ENCODE measurements at regions not wholly inside any gene's neighbourhood (a gene's known extent, or its start where the extent isn't known, plus 50 kb on each side); places are given as distances from the start of the nearest gene placed in this dataset.

DNA sequence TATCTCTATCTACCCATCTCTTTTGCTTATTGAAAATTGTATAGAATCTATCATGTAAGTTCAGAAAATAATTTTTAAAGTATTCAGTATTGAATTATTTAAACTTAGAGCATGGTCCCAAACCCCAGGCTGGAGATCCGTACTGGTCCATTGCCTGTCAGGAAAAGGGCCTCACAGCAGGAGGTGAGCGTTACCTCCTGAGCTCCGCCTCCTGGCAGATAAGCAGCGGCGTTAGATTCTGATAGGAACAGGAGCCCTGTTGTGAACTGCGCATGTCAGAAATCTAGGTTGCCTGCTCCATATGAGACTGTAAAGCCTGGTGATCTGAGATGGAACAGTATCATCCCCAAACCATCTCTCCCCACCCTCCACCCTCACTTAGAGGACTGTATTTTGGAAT lies 266.0 kb upstream of the CNTNAP2 start:
- TF ChIP-seq, protein P1, sequence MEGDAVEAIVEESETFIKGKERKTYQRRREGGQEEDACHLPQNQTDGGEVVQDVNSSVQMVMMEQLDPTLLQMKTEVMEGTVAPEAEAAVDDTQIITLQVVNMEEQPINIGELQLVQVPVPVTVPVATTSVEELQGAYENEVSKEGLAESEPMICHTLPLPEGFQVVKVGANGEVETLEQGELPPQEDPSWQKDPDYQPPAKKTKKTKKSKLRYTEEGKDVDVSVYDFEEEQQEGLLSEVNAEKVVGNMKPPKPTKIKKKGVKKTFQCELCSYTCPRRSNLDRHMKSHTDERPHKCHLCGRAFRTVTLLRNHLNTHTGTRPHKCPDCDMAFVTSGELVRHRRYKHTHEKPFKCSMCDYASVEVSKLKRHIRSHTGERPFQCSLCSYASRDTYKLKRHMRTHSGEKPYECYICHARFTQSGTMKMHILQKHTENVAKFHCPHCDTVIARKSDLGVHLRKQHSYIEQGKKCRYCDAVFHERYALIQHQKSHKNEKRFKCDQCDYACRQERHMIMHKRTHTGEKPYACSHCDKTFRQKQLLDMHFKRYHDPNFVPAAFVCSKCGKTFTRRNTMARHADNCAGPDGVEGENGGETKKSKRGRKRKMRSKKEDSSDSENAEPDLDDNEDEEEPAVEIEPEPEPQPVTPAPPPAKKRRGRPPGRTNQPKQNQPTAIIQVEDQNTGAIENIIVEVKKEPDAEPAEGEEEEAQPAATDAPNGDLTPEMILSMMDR (IDR thresholded peaks at IDR 0.05 in 8 of 11, conservative IDR thresholded peaks at IDR 0.05 in 3 of 11), result no peak
- TF ChIP-seq POLR2AphosphoS5 (IDR thresholded peaks at IDR 0.05) (no peak), POLR2A (IDR thresholded peaks at IDR 0.05) (no peak)
